CD4-positive, CD25-positive, alpha-beta regulatory T cell (primary cell): ENCODE measurements at regions not wholly inside any gene's neighbourhood (a gene's known extent, or its start where the extent isn't known, plus 50 kb on each side); places are given as distances from the start of the nearest gene placed in this dataset.
A peak's percentile ranks its signal among the peaks of the same experiment; 100 is the strongest.

Source experiments
- ATAC-seq, 2 donors: fragments of 150-1000 bp; cut with Tn5 transposase; one replicate each; pipeline ENCODE4 v1.10.0; 2021; ENCODE audit warnings: low read depth in 2 of 2, moderate number of reproducible peaks in 2 of 2, moderate library complexity in 1 of 2
- DNase-seq, 3 donors: peaks; one replicate each; pipeline versions ENCODE4 v3.0.0 to v3.0.0-alpha.2; 2012 to 2022; ENCODE audit warnings: mixed read lengths in 1 of 3
- H3K27ac ChIP-seq: one replicate; pipeline ENCODE4 v1.7.0; 2013; ENCODE audit warnings: mild to moderate bottlenecking, low read length; ENCODE audit not compliant: insufficient read depth, poor library complexity, severe bottlenecking
- H3K27me3 ChIP-seq: one replicate; pipeline ENCODE4 v1.7.0; 2013; ENCODE audit warnings: low read length; ENCODE audit not compliant: control insufficient read depth, insufficient read depth
- H3K36me3 ChIP-seq: one replicate; pipeline ENCODE4 v1.7.0; 2013; ENCODE audit warnings: mild to moderate bottlenecking, low read length, moderate library complexity; ENCODE audit not compliant: control insufficient read depth, insufficient read depth
- H3K4me1 ChIP-seq: 2 replicates; pipeline ENCODE4 v1.7.0; 2013; ENCODE audit warnings: mild to moderate bottlenecking, low read length; ENCODE audit not compliant: insufficient read depth, control insufficient read depth, poor library complexity, severe bottlenecking
- H3K4me3 ChIP-seq: one replicate; pipeline ENCODE4 v1.7.0; 2013; ENCODE audit warnings: low read depth, mild to moderate bottlenecking, low read length, moderate library complexity
- H3K9me3 ChIP-seq, 2 experiments: 1 replicate in 1 of 2; 2 replicates in 1 of 2; pipeline ENCODE4 v1.7.0; 2013; ENCODE audit warnings: low read length in 2 of 2, mild to moderate bottlenecking in 1 of 2, moderate library complexity in 1 of 2; ENCODE audit not compliant: control insufficient read depth in 2 of 2
- H3K27ac Mint-ChIP-seq, 3 donors: one replicate each; pipeline ENCODE4 v1.8.0; 2020 to 2022; ENCODE audit warnings: mild to moderate bottlenecking in 3 of 3, mixed read lengths in 3 of 3, moderate library complexity in 2 of 3
- H3K27me3 Mint-ChIP-seq: one replicate; pipeline ENCODE4 v1.8.0; 2022; ENCODE audit warnings: mild to moderate bottlenecking, mixed read lengths
- H3K36me3 Mint-ChIP-seq: one replicate; pipeline ENCODE4 v1.8.0; 2020; ENCODE audit warnings: mixed read lengths
- H3K4me1 Mint-ChIP-seq, 4 donors: one replicate each; pipeline ENCODE4 v1.8.0; 2020 to 2022; ENCODE audit warnings: mixed read lengths in 4 of 4, mild to moderate bottlenecking in 1 of 4
- H3K4me3 Mint-ChIP-seq, 4 donors: one replicate each; pipeline ENCODE4 v1.8.0; 2020 to 2022; ENCODE audit warnings: mild to moderate bottlenecking in 4 of 4, mixed read lengths in 4 of 4, moderate library complexity in 3 of 4
- H3K9me3 Mint-ChIP-seq, 7 donors: one replicate each; pipeline ENCODE4 v1.8.0; 2020 to 2022; ENCODE audit warnings: mixed read lengths in 7 of 7, mild to moderate bottlenecking in 3 of 7, moderate library complexity in 2 of 7

GRCh38 chr10:128438417-128439063 lies 312.3 kb upstream of the MKI67 start:
- peak in 1 of 2 donors; percentile 34 for ATAC-seq
- no peaks in the 10 kb centered on the region for H3K36me3 Mint-ChIP-seq
- H3K4me1 Mint-ChIP-seq: peaks cover 0 to 5% (median 0%) of the 10 kb centered on the region in 4 donors

GRCh38 chr10:128440513-128441160 lies 314.4 kb upstream of the MKI67 start:
- Histone ChIP-seq H3K27me3 (no peaks in the 10 kb centered on the region), H3K36me3 (no peaks in the 10 kb centered on the region), H3K4me1 (no peaks in the 10 kb centered on the region), H3K4me3 (no peak overlapping the region), H3K9me3 (no peaks in the 10 kb centered on the region), H3K27ac (no peak overlapping the region)
- H3K4me1 Mint-ChIP-seq: no peaks in the 10 kb centered on the region
- DNase-seq: no peak
- no peaks in the 10 kb centered on the region for H3K36me3 Mint-ChIP-seq
- H3K27me3 Mint-ChIP-seq: no peaks in the 10 kb centered on the region
- H3K27ac Mint-ChIP-seq: no peak overlapping the region
- no peak overlapping the region for H3K4me3 Mint-ChIP-seq
- peaks cover 0 to 2% (median 0%) of the 10 kb centered on the region in 7 donors for H3K9me3 Mint-ChIP-seq
- ATAC-seq: no peak

More at GRCh38 chr10:128438417-128439063, 312.3 kb upstream of the MKI67 start:
- Histone ChIP-seq H3K27me3 (no peaks in the 10 kb centered on the region), H3K9me3 (no peaks in the 10 kb centered on the region), H3K36me3 (no peaks in the 10 kb centered on the region), H3K27ac (no peak overlapping the region), H3K4me3 (no peak overlapping the region), H3K4me1 (no peaks in the 10 kb centered on the region)
- Mint-ChIP-seq H3K27me3 (peaks cover 3% of the 10 kb centered on the region), H3K9me3 (peaks cover 0 to 5% (median 0%) of the 10 kb centered on the region in 7 donors), H3K27ac (no peak overlapping the region), H3K4me3 (no peak overlapping the region)
- DNase-seq: no peak

- H3K4me1 Mint-ChIP-seq: no peaks in the 10 kb centered on the region
- peaks cover 0 to 2% (median 0%) of the 10 kb centered on the region in 7 donors for H3K9me3 Mint-ChIP-seq
- Histone ChIP-seq H3K4me3 (no peak overlapping the region), H3K36me3 (no peaks in the 10 kb centered on the region), H3K4me1 (no peaks in the 10 kb centered on the region), H3K9me3 (no peaks in the 10 kb centered on the region), H3K27me3 (no peaks in the 10 kb centered on the region), H3K27ac (no peak overlapping the region)
- no peak overlapping the region for H3K4me3 Mint-ChIP-seq
- H3K27me3 Mint-ChIP-seq: no peaks in the 10 kb centered on the region
- ATAC-seq (no peak), DNase-seq (no peak)
- no peak overlapping the region for H3K27ac Mint-ChIP-seq
- no peaks in the 10 kb centered on the region for H3K36me3 Mint-ChIP-seq
Measured at GRCh38 chr10:128443925-128444518, 317.8 kb upstream of the MKI67 start.

GRCh38 chr10:128448796-128449195 lies 322.6 kb upstream of the MKI67 start:
- Mint-ChIP-seq H3K36me3 (no peaks in the 10 kb centered on the region), H3K4me1 (no peaks in the 10 kb centered on the region), H3K4me3 (no peak overlapping the region), H3K27ac (no peak overlapping the region), H3K27me3 (no peaks in the 10 kb centered on the region), H3K9me3 (peaks cover 0 to 1% (median 0%) of the 10 kb centered on the region in 7 donors)
- DNase-seq (no peak), ATAC-seq (no peak)
- H3K36me3 ChIP-seq: no peaks in the 10 kb centered on the region
- H3K4me1 ChIP-seq: no peaks in the 10 kb centered on the region
- no peaks in the 10 kb centered on the region for H3K9me3 ChIP-seq
- no peak overlapping the region for H3K4me3 ChIP-seq
- H3K27me3 ChIP-seq: no peaks in the 10 kb centered on the region
- H3K27ac ChIP-seq: no peak overlapping the region

GRCh38 chr10:128451879-128452278 lies 325.7 kb upstream of the MKI67 start:
- Mint-ChIP-seq H3K4me1 (no peaks in the 10 kb centered on the region), H3K4me3 (no peak overlapping the region), H3K36me3 (no peaks in the 10 kb centered on the region), H3K27ac (no peak overlapping the region), H3K27me3 (no peaks in the 10 kb centered on the region), H3K9me3 (peaks cover 0 to 1% (median 0%) of the 10 kb centered on the region in 7 donors)
- no peaks in the 10 kb centered on the region for H3K9me3 ChIP-seq
- no peaks in the 10 kb centered on the region for H3K4me1 ChIP-seq
- ATAC-seq: no peak
- no peak overlapping the region for H3K4me3 ChIP-seq
- no peak for DNase-seq
- H3K36me3 ChIP-seq: no peaks in the 10 kb centered on the region
- no peak overlapping the region for H3K27ac ChIP-seq
- H3K27me3 ChIP-seq: no peaks in the 10 kb centered on the region

GRCh38 chr10:128456271-128456670 lies 330.0 kb upstream of the MKI67 start:
- no peak overlapping the region for H3K4me3 ChIP-seq
- Mint-ChIP-seq H3K36me3 (no peaks in the 10 kb centered on the region), H3K4me1 (no peaks in the 10 kb centered on the region), H3K9me3 (peaks cover 0 to 4% (median 0%) of the 10 kb centered on the region in 7 donors), H3K4me3 (no peak overlapping the region), H3K27ac (no peak overlapping the region), H3K27me3 (no peaks in the 10 kb centered on the region)
- no peak overlapping the region for H3K27ac ChIP-seq
- DNase-seq (no peak), ATAC-seq (no peak)
- H3K4me1 ChIP-seq: no peaks in the 10 kb centered on the region
- H3K36me3 ChIP-seq: no peaks in the 10 kb centered on the region
- no peaks in the 10 kb centered on the region for H3K27me3 ChIP-seq
- H3K9me3 ChIP-seq: no peaks in the 10 kb centered on the region

- Histone ChIP-seq H3K27me3 (no peaks in the 10 kb centered on the region), H3K36me3 (no peaks in the 10 kb centered on the region), H3K9me3 (no peaks in the 10 kb centered on the region), H3K27ac (no peak overlapping the region), H3K4me1 (no peaks in the 10 kb centered on the region), H3K4me3 (no peak overlapping the region)
- Mint-ChIP-seq H3K4me1 (no peaks in the 10 kb centered on the region), H3K4me3 (no peak overlapping the region), H3K27me3 (no peaks in the 10 kb centered on the region), H3K36me3 (no peaks in the 10 kb centered on the region), H3K27ac (no peak overlapping the region), H3K9me3 (peaks cover 0 to 4% (median 0%) of the 10 kb centered on the region in 7 donors)
- ATAC-seq (no peak), DNase-seq (no peak)
Measured at GRCh38 chr10:128457136-128457535, 330.9 kb upstream of the MKI67 start.
